GM23338 (cell line): ENCODE measurements at regions not wholly inside any gene's neighbourhood (a gene's known extent, or its start where the extent isn't known, plus 50 kb on each side); places are given as distances from the start of the nearest gene placed in this dataset.

Experiments
- ATAC-seq: fragments of 200-7000 bp; cut with Tn5 transposase; 3 replicates; pipeline ENCODE4 v1.9.1; 2020
- DNase-seq: peaks from one replicate; pipeline ENCODE4 v3.0.0-alpha.2; 2015; ENCODE audit warnings: low spot score
- H2AFZ ChIP-seq: fragments of 200-600 bp; sonication (generic); 2 replicates; pipeline ENCODE4 v1.8.0; 2016; ENCODE audit warnings: antibody characterized with exemption, mild to moderate bottlenecking, moderate library complexity
- H3F3A ChIP-seq: fragments of 200-600 bp; sonication (generic); replicated peaks from 2 replicates; pipeline ENCODE4 v1.8.0; 2017; ENCODE audit warnings: antibody characterized with exemption, mixed run types, low read depth
- H3K27ac ChIP-seq: fragments of 200-600 bp; sonication (generic); 2 replicates; pipeline ENCODE4 v1.6.1; 2016; ENCODE audit warnings: low read depth
- H3K27me3 ChIP-seq: fragments of 200-600 bp; sonication (generic); 2 replicates; pipeline ENCODE4 v1.8.0; 2016; ENCODE audit warnings: mild to moderate bottlenecking, mixed run types, moderate library complexity; ENCODE audit not compliant: insufficient read depth
- H3K36me3 ChIP-seq: fragments of 200-600 bp; sonication (generic); 2 replicates; pipeline ENCODE4 v1.8.0; 2016; ENCODE audit warnings: mild to moderate bottlenecking; ENCODE audit not compliant: insufficient read depth
- H3K4me1 ChIP-seq: fragments of 200-600 bp; sonication (generic); 2 replicates; pipeline ENCODE4 v1.8.0; 2016; ENCODE audit warnings: mild to moderate bottlenecking, moderate library complexity; ENCODE audit not compliant: insufficient read depth
- H3K4me2 ChIP-seq: fragments of 200-600 bp; sonication (generic); 2 replicates; pipeline ENCODE4 v1.7.1; 2017; ENCODE audit warnings: mixed run types
- H3K4me3 ChIP-seq: fragments of 200-600 bp; sonication (generic); 2 replicates; pipeline ENCODE4 v1.6.1; 2016; ENCODE audit warnings: mixed run types
- H3K79me2 ChIP-seq: fragments of 200-600 bp; sonication (generic); replicated peaks from 2 replicates; pipeline ENCODE4 v1.8.0; 2017; ENCODE audit warnings: mild to moderate bottlenecking; ENCODE audit not compliant: insufficient read depth
- H3K9me2 ChIP-seq: fragments of 200-600 bp; sonication (generic); 2 replicates; pipeline ENCODE4 v1.8.0; 2017; ENCODE audit not compliant: insufficient read depth
- H4K20me1 ChIP-seq: fragments of 200-600 bp; sonication (generic); replicated peaks from 2 replicates; pipeline ENCODE4 v1.8.0; 2017; ENCODE audit warnings: mild to moderate bottlenecking; ENCODE audit not compliant: insufficient read depth
- H3K27ac Mint-ChIP-seq: 2 replicates; pipeline ENCODE4 v1.8.0; 2020; ENCODE audit warnings: inconsistent platforms, mild to moderate bottlenecking, moderate library complexity, mixed read lengths
- H3K27me3 Mint-ChIP-seq: 3 replicates; pipeline ENCODE4 v1.8.0; 2022; ENCODE audit warnings: low read depth, mild to moderate bottlenecking, moderate library complexity, mixed read lengths, inconsistent platforms; ENCODE audit not compliant: insufficient read depth, poor library complexity
- H3K36me3 Mint-ChIP-seq: 3 replicates; pipeline ENCODE4 v1.8.0; 2021; ENCODE audit warnings: low read depth, mild to moderate bottlenecking, inconsistent platforms, moderate library complexity, mixed read lengths
- H3K4me1 Mint-ChIP-seq: 3 replicates; pipeline ENCODE4 v1.8.0; 2020; ENCODE audit warnings: mild to moderate bottlenecking, inconsistent platforms, mixed read lengths
- H3K4me3 Mint-ChIP-seq: 3 replicates; pipeline ENCODE4 v1.8.0; 2021; ENCODE audit warnings: moderate library complexity, mild to moderate bottlenecking, inconsistent platforms, mixed read lengths
- H3K9me3 Mint-ChIP-seq: 3 replicates; pipeline ENCODE4 v1.8.0; 2020; ENCODE audit warnings: moderate library complexity, mild to moderate bottlenecking, inconsistent platforms, mixed read lengths
- CTCF ChIP-seq, 2 experiments: fragments of 200-600 bp in 1 of 2; sonication (generic) in 1 of 2; conservative IDR thresholded peaks; 2 replicates each; pipeline versions ENCODE4 v1.5.1 to v1.6.1; 2016 to 2017; ENCODE audit warnings: antibody characterized with exemption in 2 of 2, low read depth in 2 of 2, mild to moderate bottlenecking in 2 of 2, moderate library complexity in 1 of 2
- EZH2 ChIP-seq: fragments of 200-600 bp; sonication (generic); IDR thresholded peaks from one replicate; pipeline ENCODE4 v1.8.0; 2017; ENCODE audit warnings: antibody characterized with exemption, mild to moderate bottlenecking, low read depth; ENCODE audit not compliant: unreplicated experiment
- EZH2phosphoT487 ChIP-seq: fragments of 200-600 bp; sonication (generic); IDR thresholded peaks from one replicate; pipeline ENCODE4 v1.8.1; 2018; ENCODE audit warnings: antibody characterized with exemption; ENCODE audit not compliant: unreplicated experiment
- NANOG ChIP-seq: IDR thresholded peaks from 2 replicates; pipeline ENCODE4 v1.6.1; 2016; ENCODE audit warnings: antibody characterized with exemption, borderline replicate concordance
- REST ChIP-seq: IDR thresholded peaks from one replicate; pipeline ENCODE4 v1.6.1; 2018; ENCODE audit warnings: antibody characterized with exemption; ENCODE audit not compliant: unreplicated experiment
- STAT1 ChIP-seq: IDR thresholded peaks from one replicate; pipeline ENCODE4 v1.6.1; 2016; ENCODE audit warnings: antibody characterized with exemption; ENCODE audit not compliant: unreplicated experiment
- ZNF114 ChIP-seq: fragments of 250-450 bp; sonication (Bioruptor Pico); IDR thresholded peaks from 2 replicates; pipeline ENCODE4 v1.5.0; 2020; ENCODE audit warnings: mild to moderate bottlenecking, moderate library complexity
- ZNF331 ChIP-seq: fragments of 250-450 bp; sonication (Bioruptor Pico); IDR thresholded peaks from 2 replicates; pipeline ENCODE4 v1.5.0; 2020; ENCODE audit warnings: low read depth, mild to moderate bottlenecking, moderate library complexity

GRCh38 chr12:19712041-19712440 lies 272.7 kb downstream of the AEBP2 start:
- Mint-ChIP-seq H3K27me3 (no peaks in the 10 kb centered on the region), H3K4me3 (no peak overlapping the region), H3K36me3 (no peaks in the 10 kb centered on the region; the same call in 2 of the 3 replicates), H3K9me3 (peaks cover 8% of the 10 kb centered on the region; the same call in 2 of the 3 replicates), H3K27ac (no peak overlapping the region), H3K4me1 (peaks cover 2% of the 10 kb centered on the region; the same call in 1 of the 3 replicates)
- no peaks in the 10 kb centered on the region for H3K79me2 ChIP-seq
- peaks cover 7% of the 10 kb centered on the region for H3K9me2 ChIP-seq
- DNase-seq, result no peak
- H4K20me1 ChIP-seq, result no peaks in the 10 kb centered on the region
- no peaks in the 10 kb centered on the region for H3K4me1 ChIP-seq
- no peak overlapping the region for H3K4me2 ChIP-seq
- H3K4me3 ChIP-seq, result no peak overlapping the region
- TF ChIP-seq NANOG, result no peak
- no peak for TF ChIP-seq EZH2
- no peak for TF ChIP-seq STAT1
- no peak for TF ChIP-seq ZNF331
- no peak for TF ChIP-seq EZH2phosphoT487
- no peak for TF ChIP-seq REST
- ATAC-seq, result no peak
- H3K27ac ChIP-seq, result no peak overlapping the region
- no peaks in the 10 kb centered on the region; the same call in 1 of the 2 replicates for H3K36me3 ChIP-seq
- no peaks in the 10 kb centered on the region for H3K27me3 ChIP-seq
- no peak overlapping the region for H2AFZ ChIP-seq
- no peaks in the 10 kb centered on the region for H3F3A ChIP-seq

GRCh38 chr12:19718401-19718800 lies 279.1 kb downstream of the AEBP2 start:
- no peak for ATAC-seq
- Histone ChIP-seq H3K79me2 (no peaks in the 10 kb centered on the region), H3K9me2 (peaks cover 7% of the 10 kb centered on the region; the same call in 1 of the 2 replicates), H2AFZ (no peak overlapping the region), H3K4me2 (no peak overlapping the region), H3K27ac (no peak overlapping the region), H3K4me1 (no peaks in the 10 kb centered on the region), H3F3A (no peaks in the 10 kb centered on the region), H3K4me3 (no peak overlapping the region), H3K36me3 (no peaks in the 10 kb centered on the region), H3K27me3 (no peaks in the 10 kb centered on the region), H4K20me1 (no peaks in the 10 kb centered on the region)
- H3K27me3 Mint-ChIP-seq, result no peaks in the 10 kb centered on the region
- no peak overlapping the region for H3K27ac Mint-ChIP-seq
- H3K4me1 Mint-ChIP-seq, result no peaks in the 10 kb centered on the region
- peaks cover 3% of the 10 kb centered on the region; the same call in 1 of the 3 replicates for H3K9me3 Mint-ChIP-seq
- no peak overlapping the region for H3K4me3 Mint-ChIP-seq
- no peaks in the 10 kb centered on the region for H3K36me3 Mint-ChIP-seq
- DNase-seq, result no peak
- TF ChIP-seq REST, result no peak
- no peak for TF ChIP-seq ZNF114 (CRISPR knock-in tag)
- TF ChIP-seq CTCF (conservative IDR thresholded peaks at IDR 0.05; ENCODE audit: low read depth in 2 of 2), result no peak
